Endothelial cell of umbilical vein (primary cell): ENCODE measurements at regions not wholly inside any gene's neighbourhood (a gene's known extent, or its start where the extent isn't known, plus 50 kb on each side); places are given as distances from the start of the nearest gene placed in this dataset.

Experiments used
- BruUV-seq: library from RNA; stranded (reverse); fragments of 400-500 nt; replicated peaks from 2 replicates; lab custom pipeline; 2021; lab: Mats Ljungman, UMichigan
- CTCF ChIA-PET: fragments of 300-600, 350-600 bp; sonication (Branson Sonifier 250); formaldehyde crosslinking; loops from one replicate; lab custom pipeline; 2021; ENCODE audit warnings: antibody characterized with exemption, inconsistent platforms; lab: Charles Lee
- POLR2A ChIA-PET: fragments of 300-600, 350-600 bp; sonication (Branson Sonifier 250); formaldehyde crosslinking; loops from one replicate; lab custom pipeline; 2021; ENCODE audit warnings: antibody characterized with exemption, inconsistent platforms; lab: Charles Lee
- DNase-seq: peaks from one replicate; pipeline ENCODE4 v3.0.0-alpha.2; 2011; ENCODE audit warnings: low read depth, low spot score
- FAIRE-seq: peaks from 2 replicates; lab custom pipeline; 2011; peaks lifted over from hg19 to GRCh38; lab: Jason Lieb, UNC
- H2AFZ ChIP-seq: 2 replicates; pipeline ENCODE4 v1.6.0; 2012; ENCODE audit warnings: low read depth, low read length, control low read depth, inconsistent platforms
- H3K27ac ChIP-seq: 2 replicates; pipeline ENCODE4 v1.5.1; 2011; ENCODE audit warnings: low read depth, mild to moderate bottlenecking, control low read depth, low read length, moderate library complexity; ENCODE audit not compliant: insufficient read depth
- H3K27me3 ChIP-seq, 2 experiments: 2 replicates each; pipeline versions ENCODE4 v1.6.0 to v1.6.1; 2011; ENCODE audit warnings: low read length in 2 of 2, mixed read lengths in 1 of 2; ENCODE audit not compliant: control insufficient read depth in 2 of 2, insufficient read depth in 2 of 2
- H3K36me3 ChIP-seq, 2 experiments: 2 replicates in 1 of 2; 3 replicates in 1 of 2; pipeline ENCODE4 v1.5.1; 2011; ENCODE audit warnings: low read length in 2 of 2, mild to moderate bottlenecking in 1 of 2, moderate library complexity in 1 of 2; ENCODE audit not compliant: control insufficient read depth in 2 of 2, insufficient read depth in 2 of 2; ENCODE audit errors: extremely low read depth in 1 of 2
- H3K4me1 ChIP-seq: 3 replicates; pipeline ENCODE4 v1.5.1; 2011; ENCODE audit warnings: mild to moderate bottlenecking, low read length; ENCODE audit not compliant: control insufficient read depth, insufficient read depth; ENCODE audit errors: extremely low read depth
- H3K4me2 ChIP-seq: 2 replicates; pipeline ENCODE4 v1.6.1; 2011; ENCODE audit warnings: low read length, control low read depth, mixed read lengths; ENCODE audit not compliant: insufficient read depth
- H3K4me3 ChIP-seq, 3 experiments: fragments of 200-600 bp in 1 of 3; sonication (generic), shearing (Covaris generic) in 1 of 3; replicated peaks in 1 of 3; 2 replicates each; pipeline ENCODE4 v1.5.1; 2011 to 2016; ENCODE audit warnings: control low read depth in 3 of 3, low read length in 3 of 3, mild to moderate bottlenecking in 2 of 3, inconsistent platforms in 1 of 3, low read depth in 1 of 3, moderate library complexity in 1 of 3; ENCODE audit not compliant: insufficient read depth in 1 of 3
- H3K79me2 ChIP-seq: 2 replicates; pipeline ENCODE4 v1.6.0; 2012; ENCODE audit warnings: low read length, inconsistent platforms; ENCODE audit not compliant: control insufficient read depth, insufficient read depth
- H3K9ac ChIP-seq: replicated peaks from 2 replicates; pipeline ENCODE3; 2011; ENCODE audit warnings: low read length, control low read depth; ENCODE audit not compliant: insufficient read depth; ENCODE audit errors: extremely low read depth
- H3K9me1 ChIP-seq: replicated peaks from 3 replicates; pipeline ENCODE4 v1.6.0; 2011; ENCODE audit warnings: mild to moderate bottlenecking, low read length; ENCODE audit not compliant: control insufficient read depth, insufficient read depth; ENCODE audit errors: extremely low read depth
- H3K9me3 ChIP-seq: replicated peaks from 2 replicates; pipeline ENCODE4 v1.5.1; 2012; ENCODE audit warnings: low read length, inconsistent platforms; ENCODE audit not compliant: control insufficient read depth, insufficient read depth
- H4K20me1 ChIP-seq: replicated peaks from 2 replicates; pipeline ENCODE3; 2011; ENCODE audit warnings: mild to moderate bottlenecking, low read length; ENCODE audit not compliant: control insufficient read depth, insufficient read depth; ENCODE audit errors: extremely low read depth
- EZH2 ChIP-seq: IDR thresholded peaks from 2 replicates; pipeline ENCODE4 v1.6.1; 2012; ENCODE audit warnings: borderline replicate concordance, low read depth, mild to moderate bottlenecking, moderate library complexity, low read length, inconsistent platforms; ENCODE audit not compliant: severe bottlenecking
- FOS ChIP-seq: IDR thresholded peaks from 2 replicates; pipeline ENCODE4 v1.6.1; 2011; ENCODE audit warnings: mild to moderate bottlenecking, low read length, moderate library complexity, borderline replicate concordance; ENCODE audit not compliant: insufficient read depth
- GATA2 ChIP-seq: IDR thresholded peaks from 2 replicates; pipeline ENCODE4 v1.7.0; 2011; ENCODE audit warnings: low read depth, mild to moderate bottlenecking, moderate library complexity, mixed read lengths, low read length; ENCODE audit not compliant: insufficient read length, insufficient read depth
- JUN ChIP-seq: IDR thresholded peaks from 2 replicates; pipeline ENCODE4 v1.6.1; 2011; ENCODE audit warnings: borderline replicate concordance, low read depth; ENCODE audit not compliant: insufficient read length, insufficient read depth
- MYC ChIP-seq: IDR thresholded peaks from one replicate; pipeline ENCODE4 v1.6.1; 2011; ENCODE audit warnings: mild to moderate bottlenecking, low read depth, low read length
- POLR2A ChIP-seq: IDR thresholded peaks from 2 replicates; pipeline ENCODE4 v1.6.1; 2012; ENCODE audit warnings: low read depth, mild to moderate bottlenecking, control low read depth, low read length
- POLR2AphosphoS5 ChIP-seq: IDR thresholded peaks from 2 replicates; pipeline ENCODE4 v1.6.1; 2012; ENCODE audit warnings: low read depth, mild to moderate bottlenecking, control low read depth, low read length, moderate library complexity; ENCODE audit not compliant: insufficient read depth
- dilution Hi-C: fragments of 300-500 bp; cut with MboI; formaldehyde crosslinking; loops from one replicate; pipeline ENCODE4 v1.15.0; 2019; ENCODE audit warnings: low sequenced_read_pairs; ENCODE audit not compliant: extremely low pct_ligation_motif_present
- intact Hi-C: fragments of 100-400 bp; cut with micrococcal nuclease; formaldehyde crosslinking; loops from one replicate; pipeline ENCODE4 v1.10.0; 2022
- TF ChIP-seq, protein P1 (sequence below), 2 donors: IDR thresholded peaks; 1 replicate in 1 of 2; 2 replicates in 1 of 2; pipeline ENCODE4 v1.5.1; 2011; ENCODE audit warnings: low read length in 2 of 2, mild to moderate bottlenecking in 2 of 2, moderate library complexity in 2 of 2, control low read depth in 1 of 2, inconsistent platforms in 1 of 2, low read depth in 1 of 2; ENCODE audit not compliant: insufficient read depth in 1 of 2; ENCODE audit errors: extremely low read depth in 1 of 2
- TF ChIP-seq, protein P2 (sequence below): IDR thresholded peaks from 2 replicates; pipeline ENCODE4 v1.6.1; 2011; ENCODE audit not compliant: insufficient read depth, insufficient read length

DNA sequence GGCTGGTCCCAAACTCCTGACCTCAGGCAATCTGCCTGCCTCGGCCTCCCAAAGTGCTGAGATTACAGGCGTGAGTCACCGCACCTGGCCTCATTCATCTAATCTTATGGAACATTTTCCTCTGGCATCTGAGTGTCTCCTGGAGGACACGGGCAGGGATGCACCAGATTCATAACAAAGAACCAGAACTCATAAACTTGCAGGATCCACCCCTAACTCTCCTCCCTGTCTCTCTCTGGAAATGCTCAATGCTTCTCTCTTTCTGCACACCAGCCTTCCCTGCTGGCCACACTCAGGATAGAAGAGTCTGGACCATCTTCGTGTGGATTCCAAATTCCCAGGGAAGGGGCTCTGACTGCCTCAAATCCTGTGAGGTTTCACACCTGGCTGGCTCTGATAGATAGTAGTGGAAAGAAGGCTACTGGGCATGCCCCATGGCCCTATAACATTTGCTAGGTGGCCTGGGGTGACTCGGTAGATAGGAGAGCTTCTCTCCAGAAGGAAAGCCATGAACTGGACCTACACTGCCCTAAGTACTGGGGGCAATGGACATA, 483.2 kb upstream of the GYPC start:
- intact Hi-C loops, result no loop called here
- no peaks in the 10 kb centered on the region for H3K79me2 ChIP-seq
- no peak overlapping the region for H3K4me2 ChIP-seq
- TF ChIP-seq, protein P1, sequence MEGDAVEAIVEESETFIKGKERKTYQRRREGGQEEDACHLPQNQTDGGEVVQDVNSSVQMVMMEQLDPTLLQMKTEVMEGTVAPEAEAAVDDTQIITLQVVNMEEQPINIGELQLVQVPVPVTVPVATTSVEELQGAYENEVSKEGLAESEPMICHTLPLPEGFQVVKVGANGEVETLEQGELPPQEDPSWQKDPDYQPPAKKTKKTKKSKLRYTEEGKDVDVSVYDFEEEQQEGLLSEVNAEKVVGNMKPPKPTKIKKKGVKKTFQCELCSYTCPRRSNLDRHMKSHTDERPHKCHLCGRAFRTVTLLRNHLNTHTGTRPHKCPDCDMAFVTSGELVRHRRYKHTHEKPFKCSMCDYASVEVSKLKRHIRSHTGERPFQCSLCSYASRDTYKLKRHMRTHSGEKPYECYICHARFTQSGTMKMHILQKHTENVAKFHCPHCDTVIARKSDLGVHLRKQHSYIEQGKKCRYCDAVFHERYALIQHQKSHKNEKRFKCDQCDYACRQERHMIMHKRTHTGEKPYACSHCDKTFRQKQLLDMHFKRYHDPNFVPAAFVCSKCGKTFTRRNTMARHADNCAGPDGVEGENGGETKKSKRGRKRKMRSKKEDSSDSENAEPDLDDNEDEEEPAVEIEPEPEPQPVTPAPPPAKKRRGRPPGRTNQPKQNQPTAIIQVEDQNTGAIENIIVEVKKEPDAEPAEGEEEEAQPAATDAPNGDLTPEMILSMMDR (IDR thresholded peaks at IDR 0.05; ENCODE audit: extremely low read depth in 1 of 2, insufficient read depth in 1 of 2, low read depth in 1 of 2, low read length in 2 of 2), result no peak
- TF ChIP-seq, protein P2, sequence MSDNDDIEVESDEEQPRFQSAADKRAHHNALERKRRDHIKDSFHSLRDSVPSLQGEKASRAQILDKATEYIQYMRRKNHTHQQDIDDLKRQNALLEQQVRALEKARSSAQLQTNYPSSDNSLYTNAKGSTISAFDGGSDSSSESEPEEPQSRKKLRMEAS, result no peak
- no peak overlapping the region for H3K27ac ChIP-seq
- ChIA-PET POLR2A (no interaction called here), CTCF (no interaction called here)
- no TSS peak for BruUV-seq
- FAIRE-seq, result no peak
- no peak overlapping the region for H3K4me3 ChIP-seq
- no peak overlapping the region for H3K9ac ChIP-seq
- H3K9me1 ChIP-seq, result no peaks in the 10 kb centered on the region
- H3K36me3 ChIP-seq, result no peaks in the 10 kb centered on the region
- H3K9me3 ChIP-seq, result peaks cover 10% of the 10 kb centered on the region
- no peaks in the 10 kb centered on the region for H4K20me1 ChIP-seq
- dilution Hi-C loops, result no loop called here
- no peaks in the 10 kb centered on the region for H3K4me1 ChIP-seq
- H3K27me3 ChIP-seq, result no peaks in the 10 kb centered on the region
- H2AFZ ChIP-seq, result no peak overlapping the region
- DNase-seq, result no peak

DNA sequence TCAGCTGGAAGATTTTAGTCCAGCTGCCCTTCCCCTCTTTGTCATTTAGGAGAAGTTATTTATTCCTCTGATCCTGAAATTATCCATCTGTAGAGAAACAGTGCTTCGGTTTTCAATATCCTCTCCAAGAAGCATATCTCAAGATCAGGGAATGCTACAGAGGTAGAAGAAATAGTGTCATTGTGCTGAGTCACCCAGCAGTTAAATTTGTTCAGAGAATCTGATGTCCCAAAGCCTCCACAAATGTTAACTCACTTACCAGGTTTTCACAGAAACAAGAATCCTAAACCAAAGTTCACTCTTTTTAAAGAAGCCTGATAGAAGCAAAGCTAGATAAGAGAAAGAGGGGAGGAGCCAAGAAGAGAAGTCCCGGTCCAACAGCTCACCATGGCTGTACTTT, 480.7 kb upstream of the GYPC start:
- no peak overlapping the region for H2AFZ ChIP-seq
- H3K27me3 ChIP-seq, result no peaks in the 10 kb centered on the region
- POLR2A ChIA-PET, result no interaction called here
- H3K9me1 ChIP-seq, result no peaks in the 10 kb centered on the region
- FAIRE-seq, result no peak
- no peak overlapping the region for H3K27ac ChIP-seq
- no peak overlapping the region for H3K4me2 ChIP-seq
- dilution Hi-C loops (no loop called here), intact Hi-C loops (no loop called here)
- CTCF ChIA-PET, result no interaction called here
- H3K4me3 ChIP-seq, result no peak overlapping the region
- peaks cover 10% of the 10 kb centered on the region for H3K9me3 ChIP-seq
- no peaks in the 10 kb centered on the region for H3K36me3 ChIP-seq
- TF ChIP-seq FOS, result no peak
- TF ChIP-seq POLR2AphosphoS5, result no peak
- TF ChIP-seq, protein P1 (IDR thresholded peaks at IDR 0.05; ENCODE audit: extremely low read depth in 1 of 2, insufficient read depth in 1 of 2, low read depth in 1 of 2, low read length in 2 of 2), result no peak
- TF ChIP-seq POLR2A, result no peak
- no peak for TF ChIP-seq MYC
- TF ChIP-seq, protein P2, result no peak
- no peak for TF ChIP-seq GATA2
- no peak for TF ChIP-seq JUN
- no peak for TF ChIP-seq EZH2
- no peak overlapping the region for H3K9ac ChIP-seq
- no peaks in the 10 kb centered on the region for H3K79me2 ChIP-seq
- no TSS peak for BruUV-seq
- no peak for DNase-seq
- no peaks in the 10 kb centered on the region for H3K4me1 ChIP-seq
- H4K20me1 ChIP-seq, result no peaks in the 10 kb centered on the region
